ENCODE measurements at regions not wholly inside any gene's neighbourhood (a gene's known extent, or its start where the extent isn't known, plus 50 kb on each side); places are given as distances from the start of the nearest gene placed in this dataset.

- TF ChIP-seq CTCF (IDR thresholded peaks at IDR 0.05; ENCODE audit: low read depth, low read length): no peak
- DNase-seq (ENCODE audit: extremely low read depth, low read depth): no peak
Observed at GRCh38 chr12:105610459-105610858, 280.0 kb downstream of the C12orf75 start.

- no peak for TF ChIP-seq CTCF (IDR thresholded peaks at IDR 0.05; ENCODE audit: low read depth, low read length)
- no peak for DNase-seq (ENCODE audit: extremely low read depth, low read depth)
Observed at GRCh38 chr12:105611340-105611739, 280.8 kb downstream of the C12orf75 start.

- no peak for DNase-seq (ENCODE audit: extremely low read depth, low read depth)
- TF ChIP-seq CTCF (IDR thresholded peaks at IDR 0.05; ENCODE audit: low read depth, low read length): no peak
Observed at GRCh38 chr12:105613269-105613668, 282.8 kb downstream of the C12orf75 start.

- DNase-seq (ENCODE audit: extremely low read depth, low read depth): no peak
- no peak for TF ChIP-seq CTCF (IDR thresholded peaks at IDR 0.05; ENCODE audit: low read depth, low read length)
Observed at GRCh38 chr12:105613887-105614286, 283.4 kb downstream of the C12orf75 start.

GRCh38 chr12:105616971-105617540 lies 286.6 kb downstream of the C12orf75 start:
- no peak for DNase-seq (ENCODE audit: extremely low read depth, low read depth)
- no peak for TF ChIP-seq CTCF (IDR thresholded peaks at IDR 0.05; ENCODE audit: low read depth, low read length)

- DNase-seq (ENCODE audit: extremely low read depth, low read depth): no peak
- TF ChIP-seq CTCF (IDR thresholded peaks at IDR 0.05; ENCODE audit: low read depth, low read length): no peak
Observed at GRCh38 chr12:105622220-105622619, 291.7 kb downstream of the C12orf75 start.

- TF ChIP-seq CTCF (IDR thresholded peaks at IDR 0.05; ENCODE audit: low read depth, low read length): no peak
- no peak for DNase-seq (ENCODE audit: extremely low read depth, low read depth)
Observed at GRCh38 chr12:105622846-105623736, 292.6 kb downstream of the C12orf75 start.

All from AG09319 (cell line).